Ovary (tissue), 3 donors: ENCODE measurements at regions not wholly inside any gene's neighbourhood (a gene's known extent, or its start where the extent isn't known, plus 50 kb on each side); places are given as distances from the start of the nearest gene placed in this dataset.

ENCODE experiments used
- EP300 ChIP-seq: sonication (generic); formaldehyde crosslinking; IDR thresholded peaks from one replicate; pipeline ENCODE4 v1.6.1; 2017; ENCODE audit warnings: antibody characterized with exemption
- TF ChIP-seq, protein P1 (sequence below), 3 donors: fragments of 450-650 bp in 2 of 3; fragments of 200-600 bp in 1 of 3; IDR thresholded peaks; one replicate each; pipeline versions ENCODE4 v1.5.1 to v1.8.0; 2016 to 2022; ENCODE audit warnings: antibody characterized with exemption in 3 of 3, mild to moderate bottlenecking in 1 of 3
- donor health status: DM: no; HTN: no; CAD: no.

DNA sequence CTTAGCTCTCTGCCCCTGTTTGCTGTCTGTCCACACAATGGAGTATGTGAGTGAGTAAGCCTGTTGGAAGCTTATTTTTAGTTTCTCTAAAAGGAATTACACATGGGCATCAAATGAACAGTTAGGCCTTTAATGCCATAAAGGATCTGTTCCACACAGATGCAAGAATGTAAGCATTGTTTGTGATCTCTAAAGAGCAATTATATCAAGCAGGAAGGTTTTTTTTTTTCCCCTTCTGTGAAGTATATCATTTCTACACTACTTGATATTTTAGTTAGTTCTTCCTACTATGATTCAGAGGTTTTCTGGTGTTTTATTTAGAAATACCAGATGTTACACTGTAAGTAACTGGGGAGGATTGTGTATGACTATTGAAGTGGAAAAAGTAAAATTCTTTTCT, 627.5 kb downstream of the COL12A1 start:
- TF ChIP-seq, protein P1, sequence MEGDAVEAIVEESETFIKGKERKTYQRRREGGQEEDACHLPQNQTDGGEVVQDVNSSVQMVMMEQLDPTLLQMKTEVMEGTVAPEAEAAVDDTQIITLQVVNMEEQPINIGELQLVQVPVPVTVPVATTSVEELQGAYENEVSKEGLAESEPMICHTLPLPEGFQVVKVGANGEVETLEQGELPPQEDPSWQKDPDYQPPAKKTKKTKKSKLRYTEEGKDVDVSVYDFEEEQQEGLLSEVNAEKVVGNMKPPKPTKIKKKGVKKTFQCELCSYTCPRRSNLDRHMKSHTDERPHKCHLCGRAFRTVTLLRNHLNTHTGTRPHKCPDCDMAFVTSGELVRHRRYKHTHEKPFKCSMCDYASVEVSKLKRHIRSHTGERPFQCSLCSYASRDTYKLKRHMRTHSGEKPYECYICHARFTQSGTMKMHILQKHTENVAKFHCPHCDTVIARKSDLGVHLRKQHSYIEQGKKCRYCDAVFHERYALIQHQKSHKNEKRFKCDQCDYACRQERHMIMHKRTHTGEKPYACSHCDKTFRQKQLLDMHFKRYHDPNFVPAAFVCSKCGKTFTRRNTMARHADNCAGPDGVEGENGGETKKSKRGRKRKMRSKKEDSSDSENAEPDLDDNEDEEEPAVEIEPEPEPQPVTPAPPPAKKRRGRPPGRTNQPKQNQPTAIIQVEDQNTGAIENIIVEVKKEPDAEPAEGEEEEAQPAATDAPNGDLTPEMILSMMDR (IDR thresholded peaks at IDR 0.05) = no peak
- TF ChIP-seq EP300 = no peak
